Astrocyte of the spinal cord (primary cell): ENCODE measurements at regions not wholly inside any gene's neighbourhood (a gene's known extent, or its start where the extent isn't known, plus 50 kb on each side); places are given as distances from the start of the nearest gene placed in this dataset.
"Not testable (repeated sequence)": the region's sequence is repeated elsewhere in the genome, so short reads cannot be mapped to it uniquely, and the experiment has no call there.

Experiments
- DNase-seq: peaks from one replicate; pipeline ENCODE4 v3.0.0; 2011; ENCODE audit warnings: low read depth, low spot score
- H3K4me3 ChIP-seq: 2 replicates; pipeline ENCODE4 v1.5.1; 2011; ENCODE audit warnings: low read depth, mild to moderate bottlenecking, low read length, moderate library complexity
- in situ Hi-C: cut with HindIII; loops from 2 replicates; pipeline ENCODE4 v1.10.0; 2017; ENCODE audit warnings: low sequenced_read_pairs
- TF ChIP-seq, protein P1 (sequence below): IDR thresholded peaks from 2 replicates; pipeline ENCODE4 v1.5.1; 2012; ENCODE audit warnings: low read depth, mild to moderate bottlenecking, low read length, inconsistent platforms

DNA sequence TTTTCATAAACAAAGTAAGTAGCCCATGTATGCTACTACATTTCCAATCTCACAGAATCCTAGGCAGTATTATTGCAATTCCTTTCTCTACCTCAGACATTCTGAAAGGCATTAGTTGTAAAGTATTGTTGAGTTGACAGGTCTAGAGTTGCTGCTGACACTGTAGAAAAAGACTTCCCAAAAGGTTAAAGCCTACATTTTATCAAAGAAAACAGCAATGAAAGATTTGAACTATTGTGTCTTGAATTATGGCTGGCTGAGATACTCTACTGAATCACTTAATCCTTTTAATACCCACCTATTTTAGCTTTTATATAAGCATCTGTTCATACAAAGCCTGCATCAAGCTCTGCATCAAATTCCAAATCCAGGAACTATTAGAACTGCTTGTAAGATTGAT is 1082.0 kb downstream of the OLFM4 start:
- no peak overlapping the region for H3K4me3 ChIP-seq
- TF ChIP-seq, protein P1, sequence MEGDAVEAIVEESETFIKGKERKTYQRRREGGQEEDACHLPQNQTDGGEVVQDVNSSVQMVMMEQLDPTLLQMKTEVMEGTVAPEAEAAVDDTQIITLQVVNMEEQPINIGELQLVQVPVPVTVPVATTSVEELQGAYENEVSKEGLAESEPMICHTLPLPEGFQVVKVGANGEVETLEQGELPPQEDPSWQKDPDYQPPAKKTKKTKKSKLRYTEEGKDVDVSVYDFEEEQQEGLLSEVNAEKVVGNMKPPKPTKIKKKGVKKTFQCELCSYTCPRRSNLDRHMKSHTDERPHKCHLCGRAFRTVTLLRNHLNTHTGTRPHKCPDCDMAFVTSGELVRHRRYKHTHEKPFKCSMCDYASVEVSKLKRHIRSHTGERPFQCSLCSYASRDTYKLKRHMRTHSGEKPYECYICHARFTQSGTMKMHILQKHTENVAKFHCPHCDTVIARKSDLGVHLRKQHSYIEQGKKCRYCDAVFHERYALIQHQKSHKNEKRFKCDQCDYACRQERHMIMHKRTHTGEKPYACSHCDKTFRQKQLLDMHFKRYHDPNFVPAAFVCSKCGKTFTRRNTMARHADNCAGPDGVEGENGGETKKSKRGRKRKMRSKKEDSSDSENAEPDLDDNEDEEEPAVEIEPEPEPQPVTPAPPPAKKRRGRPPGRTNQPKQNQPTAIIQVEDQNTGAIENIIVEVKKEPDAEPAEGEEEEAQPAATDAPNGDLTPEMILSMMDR, result no peak
- no peak for DNase-seq
- in situ Hi-C loops, result no loop called here

DNA sequence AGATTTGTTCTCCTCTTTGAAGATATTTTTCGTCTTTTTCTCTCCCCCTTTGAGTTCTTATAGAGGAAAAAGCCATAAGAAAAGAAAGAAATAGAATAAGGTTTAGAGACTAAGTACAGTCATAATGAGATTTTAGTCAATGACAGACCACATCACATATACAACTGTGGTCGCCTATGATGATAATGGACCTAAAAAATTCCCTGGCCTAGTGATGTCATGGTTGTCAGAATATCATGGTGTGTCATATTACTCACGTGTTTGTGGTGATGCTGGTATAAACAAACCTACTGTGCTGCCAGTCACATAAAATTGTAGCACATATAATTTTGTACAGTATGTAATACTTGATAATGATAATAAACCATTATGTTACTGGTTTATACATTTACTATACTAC is 1096.1 kb downstream of the OLFM4 start:
- in situ Hi-C loops, result no loop called here
- DNase-seq, result no peak
- TF ChIP-seq, protein P1, result no peak

DNA sequence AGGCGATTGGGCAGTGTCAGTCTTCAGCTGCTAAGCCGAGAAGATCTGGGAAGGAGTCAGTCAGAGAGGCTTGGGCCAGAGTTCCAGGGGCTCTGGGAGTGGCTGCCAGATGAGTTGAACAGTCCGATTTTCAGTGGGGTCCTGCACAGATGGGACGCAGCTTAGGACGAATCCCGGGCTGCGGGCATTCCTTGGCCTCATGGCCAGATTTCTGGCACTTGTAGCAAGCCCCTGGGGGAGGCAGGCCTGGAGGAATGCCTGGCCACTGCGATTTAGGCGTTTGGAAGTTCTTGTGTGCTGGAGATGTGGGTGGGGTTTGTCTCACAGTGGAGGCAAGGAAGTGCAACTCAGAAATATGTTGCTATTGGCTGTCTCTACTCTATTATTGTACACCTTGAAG is 1102.3 kb downstream of the OLFM4 start:
- DNase-seq, H3K4me3 ChIP-seq, in situ Hi-C loops: not testable (repeated sequence)

More for the DNA sequence above, 1096.1 kb downstream of the OLFM4 start:
- no peak overlapping the region for H3K4me3 ChIP-seq

DNA sequence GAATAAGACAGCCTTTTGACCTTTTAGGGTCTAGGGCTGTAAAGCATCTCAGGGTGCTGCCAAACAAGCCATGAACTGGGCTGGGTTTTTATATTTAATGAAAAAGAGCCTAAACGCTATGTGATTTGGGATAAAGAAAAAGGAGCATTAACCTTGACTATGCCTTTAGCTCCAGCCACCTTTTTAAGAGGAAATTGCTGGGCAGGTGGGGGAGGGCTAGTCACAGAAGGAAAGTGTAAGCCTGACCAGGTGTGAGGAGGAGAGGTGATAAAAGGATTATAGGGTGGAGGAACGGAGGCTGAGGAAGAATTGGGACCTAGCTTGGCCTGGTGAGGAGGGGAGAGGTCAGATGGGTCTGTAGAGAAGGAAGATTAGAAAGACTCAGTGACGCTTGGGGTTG is 1102.8 kb downstream of the OLFM4 start:
- H3K4me3 ChIP-seq, DNase-seq, in situ Hi-C loops: not testable (repeated sequence)

DNA sequence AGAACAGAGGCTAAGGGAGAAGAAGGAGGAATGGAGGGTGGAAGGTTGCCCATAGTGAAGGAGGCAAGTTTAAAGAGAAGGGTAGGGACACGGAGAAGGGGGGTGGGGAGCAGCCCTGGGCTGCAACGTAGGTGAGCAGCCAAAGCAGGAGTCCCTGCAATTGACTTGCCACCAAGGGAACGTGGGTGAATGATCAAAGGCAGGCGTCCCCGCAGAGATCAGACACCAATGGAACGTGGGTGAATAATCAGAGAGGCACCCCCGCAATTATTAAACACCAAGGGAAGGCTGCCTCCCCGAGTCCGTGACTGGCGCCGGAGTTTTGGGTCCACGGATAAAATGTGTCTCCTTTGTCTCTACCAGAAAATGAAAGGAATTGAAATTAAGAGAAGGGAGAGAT is 1103.5 kb downstream of the OLFM4 start:
- in situ Hi-C loops, H3K4me3 ChIP-seq, DNase-seq: not testable (repeated sequence)

DNA sequence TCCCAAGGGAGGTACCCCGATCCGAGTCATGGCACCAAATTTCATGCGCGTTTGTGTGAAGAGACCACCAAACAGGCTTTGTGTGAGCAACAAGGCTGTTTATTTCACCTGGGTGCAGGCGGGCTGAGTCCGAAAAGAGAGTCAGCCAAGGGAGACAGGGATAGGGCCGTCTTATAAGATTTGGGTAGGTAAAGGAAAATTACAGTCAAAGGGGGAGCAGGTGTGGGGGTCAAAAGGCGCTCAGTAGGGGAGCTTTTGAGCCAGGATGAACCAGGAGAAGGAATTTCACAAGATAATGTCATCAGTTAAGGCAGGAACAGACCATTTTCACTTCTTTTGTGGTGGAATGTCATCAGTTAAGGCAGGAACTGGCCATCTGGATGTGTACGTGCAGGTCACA is 1104.1 kb downstream of the OLFM4 start:
- H3K4me3 ChIP-seq, DNase-seq, in situ Hi-C loops: not testable (repeated sequence)

DNA sequence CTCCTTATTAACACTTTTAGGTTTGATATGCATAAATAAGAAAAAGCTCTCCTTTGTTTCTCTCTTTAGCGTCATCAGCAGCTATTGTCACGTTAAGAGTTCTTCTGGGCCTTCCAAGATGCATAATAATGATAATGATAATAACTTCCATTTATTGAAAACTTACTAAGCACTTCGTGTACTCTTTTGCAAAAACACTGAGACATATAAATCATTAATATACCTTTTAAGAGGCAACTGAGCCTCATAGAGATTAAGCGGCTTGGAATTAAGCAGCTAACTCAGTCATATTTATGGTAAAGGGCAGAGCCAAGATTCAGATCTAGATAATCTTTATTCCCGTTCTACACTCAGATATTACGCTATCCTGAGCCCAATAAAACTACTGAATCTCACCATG is 1105.1 kb downstream of the OLFM4 start:
- no peak for DNase-seq
- H3K4me3 ChIP-seq, result no peak overlapping the region
- in situ Hi-C loops, result no loop called here
- TF ChIP-seq, protein P1, result no peak

DNA sequence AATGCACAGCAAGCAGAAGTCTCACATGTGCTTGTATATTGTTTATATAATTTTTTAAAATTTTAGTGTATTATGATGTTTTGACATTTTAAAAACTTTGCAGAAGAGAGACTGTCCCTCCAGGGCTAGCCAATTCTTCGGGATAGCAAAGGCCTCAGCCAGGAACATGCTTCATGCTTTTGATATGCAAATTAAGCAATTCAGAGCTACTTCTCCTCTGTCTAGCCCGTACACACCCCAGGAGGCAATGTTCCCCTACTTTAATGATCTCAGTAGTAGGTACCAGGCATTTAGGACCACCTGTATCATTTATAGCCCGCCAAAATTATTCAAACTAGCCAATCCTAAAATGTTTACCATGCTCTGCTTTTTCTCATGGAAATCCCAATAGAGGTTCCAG is 1116.2 kb downstream of the OLFM4 start:
- H3K4me3 ChIP-seq, result no peak overlapping the region
- TF ChIP-seq, protein P1, result no peak
- in situ Hi-C loops, result no loop called here
- no peak for DNase-seq

DNA sequence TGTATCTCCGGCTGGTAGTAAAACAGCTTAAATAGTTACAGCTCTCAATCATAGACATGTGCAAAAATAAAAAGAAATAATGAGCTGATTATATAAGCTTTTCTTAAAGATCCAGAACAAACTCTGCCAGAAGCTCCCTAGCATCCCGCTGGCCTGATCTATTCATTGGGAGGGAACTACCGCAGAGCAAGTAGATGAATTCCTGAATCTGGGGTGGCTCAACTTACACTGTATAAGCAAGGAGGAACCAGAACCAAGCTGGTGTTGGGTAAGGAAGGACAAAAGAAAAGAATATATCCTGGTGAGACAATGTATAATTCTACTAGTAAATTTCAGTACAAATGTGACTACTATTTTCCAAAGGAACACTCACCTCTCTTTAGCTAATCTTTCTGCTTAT is 1122.2 kb downstream of the OLFM4 start:
- DNase-seq, result no peak
- TF ChIP-seq, protein P1, result no peak
- no peak overlapping the region for H3K4me3 ChIP-seq
- in situ Hi-C loops, result no loop called here
